ENCODE measurements at regions not wholly inside any gene's neighbourhood (a gene's known extent, or its start where the extent isn't known, plus 50 kb on each side); places are given as distances from the start of the nearest gene placed in this dataset.

DNA sequence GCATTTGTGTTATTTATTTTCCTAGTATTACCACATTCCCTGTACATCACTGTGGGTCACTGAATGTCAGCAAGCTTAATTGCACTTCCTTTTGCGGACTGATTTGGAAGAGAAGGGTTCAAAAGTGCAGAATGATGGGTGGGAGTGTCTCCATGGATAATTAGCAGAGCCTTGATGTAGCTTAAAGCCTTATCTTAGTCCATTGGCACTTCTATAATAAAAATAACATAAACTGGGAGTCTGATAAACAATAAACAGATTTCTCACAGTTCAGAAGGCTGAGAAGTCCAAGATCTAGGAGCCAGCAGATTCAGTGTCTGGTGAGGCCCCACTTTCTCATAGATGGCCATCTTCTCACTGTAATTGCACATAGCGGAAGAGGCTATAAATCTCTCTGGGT lies 501.1 kb upstream of the POU3F2 start:
- H3K4me3 ChIP-seq (ENCODE audit: low read depth, low read length): no peak overlapping the region
- TF ChIP-seq, protein P1, sequence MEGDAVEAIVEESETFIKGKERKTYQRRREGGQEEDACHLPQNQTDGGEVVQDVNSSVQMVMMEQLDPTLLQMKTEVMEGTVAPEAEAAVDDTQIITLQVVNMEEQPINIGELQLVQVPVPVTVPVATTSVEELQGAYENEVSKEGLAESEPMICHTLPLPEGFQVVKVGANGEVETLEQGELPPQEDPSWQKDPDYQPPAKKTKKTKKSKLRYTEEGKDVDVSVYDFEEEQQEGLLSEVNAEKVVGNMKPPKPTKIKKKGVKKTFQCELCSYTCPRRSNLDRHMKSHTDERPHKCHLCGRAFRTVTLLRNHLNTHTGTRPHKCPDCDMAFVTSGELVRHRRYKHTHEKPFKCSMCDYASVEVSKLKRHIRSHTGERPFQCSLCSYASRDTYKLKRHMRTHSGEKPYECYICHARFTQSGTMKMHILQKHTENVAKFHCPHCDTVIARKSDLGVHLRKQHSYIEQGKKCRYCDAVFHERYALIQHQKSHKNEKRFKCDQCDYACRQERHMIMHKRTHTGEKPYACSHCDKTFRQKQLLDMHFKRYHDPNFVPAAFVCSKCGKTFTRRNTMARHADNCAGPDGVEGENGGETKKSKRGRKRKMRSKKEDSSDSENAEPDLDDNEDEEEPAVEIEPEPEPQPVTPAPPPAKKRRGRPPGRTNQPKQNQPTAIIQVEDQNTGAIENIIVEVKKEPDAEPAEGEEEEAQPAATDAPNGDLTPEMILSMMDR (IDR thresholded peaks at IDR 0.05; ENCODE audit: low read depth, low read length): no peak

DNA sequence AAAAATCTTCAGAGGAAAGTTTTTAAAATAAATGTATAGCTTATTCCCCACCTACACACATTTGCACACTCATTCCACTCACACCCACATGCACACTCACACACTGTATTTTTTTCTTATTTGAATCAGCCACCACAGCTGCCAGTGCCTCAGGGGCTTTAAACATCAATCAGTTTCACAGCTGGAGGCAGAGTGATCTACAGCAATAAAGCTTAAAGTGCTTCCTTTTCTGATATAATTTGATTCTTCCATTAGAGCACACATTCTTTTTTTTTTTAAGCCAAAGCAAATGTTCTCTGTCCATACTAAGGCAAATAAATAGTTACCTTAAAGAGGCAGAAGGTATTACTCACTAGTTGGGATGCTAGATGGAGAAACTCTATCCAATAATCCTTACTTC lies 498.8 kb upstream of the POU3F2 start:
- no peak overlapping the region for H3K4me3 ChIP-seq (ENCODE audit: low read depth, low read length)
- TF ChIP-seq, protein P1 (IDR thresholded peaks at IDR 0.05; ENCODE audit: low read depth, low read length): no peak

DNA sequence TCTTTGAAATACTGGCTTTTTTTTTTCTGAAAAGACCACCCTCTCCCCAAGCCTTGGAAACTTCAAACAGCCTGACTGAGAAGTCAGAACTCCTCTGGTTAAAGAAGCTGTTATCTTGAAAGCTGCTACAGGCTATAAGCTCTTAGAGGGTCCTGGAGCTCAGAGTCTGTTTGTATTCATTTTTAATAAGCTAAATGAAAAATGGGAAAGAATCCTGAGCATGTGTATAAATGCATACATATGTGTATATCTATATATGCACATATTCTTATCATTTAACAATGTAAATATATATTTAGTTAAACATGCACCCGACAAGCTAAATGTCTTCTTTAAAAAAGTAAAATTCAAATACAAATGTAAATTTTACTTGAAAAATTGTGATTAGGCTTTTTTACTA lies 494.9 kb upstream of the POU3F2 start:
- TF ChIP-seq, protein P1 (IDR thresholded peaks at IDR 0.05; ENCODE audit: low read depth, low read length): no peak
- no peak overlapping the region for H3K4me3 ChIP-seq (ENCODE audit: low read depth, low read length)

DNA sequence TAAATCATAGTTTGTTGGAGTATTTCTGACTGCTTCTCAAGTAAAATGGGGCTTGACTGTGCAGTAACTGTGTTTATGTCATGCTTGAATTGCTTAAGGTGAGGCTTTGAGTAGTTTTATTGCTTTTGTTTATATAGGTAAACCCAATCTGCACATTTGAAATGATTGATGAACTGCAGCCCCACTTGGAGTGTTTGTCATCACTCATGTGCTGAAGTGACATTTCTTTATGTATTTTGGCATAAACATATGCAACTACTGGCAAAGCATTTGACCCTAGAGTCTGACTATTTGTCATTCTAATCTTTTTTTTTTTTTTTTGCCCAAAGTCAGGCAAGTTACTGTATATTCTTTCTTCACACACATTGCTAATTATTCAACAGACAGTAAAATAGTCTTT lies 491.4 kb upstream of the POU3F2 start:
- TF ChIP-seq, protein P1 (IDR thresholded peaks at IDR 0.05; ENCODE audit: low read depth, low read length): no peak
- H3K4me3 ChIP-seq (ENCODE audit: low read depth, low read length): no peak overlapping the region

DNA sequence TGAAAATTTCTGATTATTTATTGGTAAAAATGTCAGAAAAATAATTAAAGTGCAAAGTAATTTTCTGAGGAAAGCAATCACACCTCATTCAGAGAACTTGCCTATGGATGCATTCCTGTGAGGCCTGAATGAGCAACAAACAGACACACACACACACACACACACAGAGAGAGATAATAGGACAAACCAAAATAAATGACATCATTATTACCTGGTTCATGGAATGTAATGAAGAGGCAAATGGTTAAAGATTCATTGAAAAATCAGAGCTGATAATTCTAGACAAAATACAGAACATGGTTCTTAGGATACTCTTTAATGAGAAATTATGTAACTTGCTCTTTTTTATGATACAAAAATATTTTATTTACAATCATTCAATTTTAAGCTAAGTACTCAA lies 490.6 kb upstream of the POU3F2 start:
- TF ChIP-seq, protein P1 (IDR thresholded peaks at IDR 0.05; ENCODE audit: low read depth, low read length): no peak

DNA sequence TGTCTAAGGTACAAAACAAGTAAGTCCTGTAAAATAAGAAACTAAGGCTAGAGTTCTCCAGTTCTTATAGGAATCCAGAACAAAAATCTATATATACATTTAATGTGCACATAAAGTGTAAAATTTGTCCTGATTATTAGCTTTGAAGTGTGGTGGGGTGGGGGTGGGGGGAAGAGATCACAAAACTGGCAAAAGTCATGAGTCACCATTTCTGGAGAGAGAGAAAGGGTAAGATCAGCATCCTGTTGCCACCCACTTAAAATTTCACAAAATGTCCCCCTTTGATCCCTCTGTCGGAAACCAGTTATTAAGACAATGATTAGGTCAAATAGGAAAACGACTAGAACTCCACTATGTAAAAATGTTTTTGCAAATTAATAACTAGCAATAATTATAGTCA lies 482.0 kb upstream of the POU3F2 start:
- TF ChIP-seq, protein P1 (IDR thresholded peaks at IDR 0.05; ENCODE audit: low read depth, low read length): no peak

More for the DNA sequence above, 490.6 kb upstream of the POU3F2 start:
- H3K4me3 ChIP-seq (ENCODE audit: low read depth, low read length): no peak overlapping the region

DNA sequence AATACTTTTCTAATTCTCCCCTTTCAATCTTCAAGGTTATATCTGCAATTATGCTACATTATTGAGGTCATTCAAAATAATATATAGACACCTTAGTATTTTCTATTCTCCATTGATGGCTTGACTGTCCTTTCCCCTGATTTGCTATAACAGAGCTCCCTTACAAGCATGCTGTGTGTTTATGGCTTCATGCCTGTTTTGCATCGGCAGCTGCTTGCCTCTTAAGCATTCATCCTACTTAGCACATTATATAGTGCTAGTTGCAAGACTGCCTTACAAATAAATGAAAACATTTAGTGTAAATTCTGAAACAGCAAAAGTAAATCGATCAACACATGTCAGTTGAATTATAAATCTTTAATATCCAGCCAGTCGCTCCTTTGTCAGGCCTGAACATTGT lies 476.2 kb upstream of the POU3F2 start:
- TF ChIP-seq, protein P1 (IDR thresholded peaks at IDR 0.05; ENCODE audit: low read depth, low read length): no peak

More for the DNA sequence above, 482.0 kb upstream of the POU3F2 start:
- H3K4me3 ChIP-seq (ENCODE audit: low read depth, low read length): no peak overlapping the region

More for the DNA sequence above, 476.2 kb upstream of the POU3F2 start:
- no peak overlapping the region for H3K4me3 ChIP-seq (ENCODE audit: low read depth, low read length)

Measured in WI38 (cell line).